GM21529 (cell line): ENCODE measurements at regions not wholly inside any gene's neighbourhood (a gene's known extent, or its start where the extent isn't known, plus 50 kb on each side); places are given as distances from the start of the nearest gene placed in this dataset.
"Not testable (repeated sequence)": the region's sequence is repeated elsewhere in the genome, so short reads cannot be mapped to it uniquely, and the experiment has no call there.

Experiments
- ATAC-seq: cut with Tn5 transposase; IDR thresholded peaks from one replicate; pipeline ENCODE4 v1.9.1; 2021; ENCODE audit not compliant: unreplicated experiment

GRCh38 chr9:78172610-78173009 is 63.3 kb upstream of the CEP78 start:
- not testable (repeated sequence) for ATAC-seq

- ATAC-seq = no peak
Measured at GRCh38 chr9:78171651-78172050, 64.2 kb upstream of the CEP78 start.

- ATAC-seq = no peak
Measured at GRCh38 chr9:78169125-78169524, 66.8 kb upstream of the CEP78 start.

- no peak for ATAC-seq
Measured at GRCh38 chr9:78167356-78167755, 68.5 kb upstream of the CEP78 start.

GRCh38 chr9:78163834-78164233 is 72.0 kb upstream of the CEP78 start:
- no peak for ATAC-seq

- ATAC-seq = no peak
Measured at GRCh38 chr9:78158286-78158685, 77.6 kb upstream of the CEP78 start.

- no peak for ATAC-seq
Measured at GRCh38 chr9:78150983-78151356, 84.9 kb upstream of the CEP78 start.

GRCh38 chr9:78150312-78150982 is 85.4 kb upstream of the CEP78 start:
- no peak for ATAC-seq

- ATAC-seq = no peak
Measured at GRCh38 chr9:78149702-78150291, 86.1 kb upstream of the CEP78 start.

- ATAC-seq = no peak
Measured at GRCh38 chr9:78146241-78146640, 89.6 kb upstream of the CEP78 start.

GRCh38 chr9:78144663-78145377 is 91.1 kb upstream of the CEP78 start:
- ATAC-seq = no peak

- ATAC-seq = no peak
Measured at GRCh38 chr9:78144008-78144381, 91.9 kb upstream of the CEP78 start.

GRCh38 chr9:78143281-78144007 is 92.4 kb upstream of the CEP78 start:
- ATAC-seq = no peak

GRCh38 chr9:78142264-78142663 is 93.6 kb upstream of the CEP78 start:
- not testable (repeated sequence) for ATAC-seq

GRCh38 chr9:78133751-78134150 is 102.1 kb upstream of the CEP78 start:
- ATAC-seq = peak; percentile 66

- ATAC-seq = no peak
Measured at GRCh38 chr9:78132701-78133058, 101.1 kb upstream of the GNAQ start.

- ATAC-seq = no peak
Measured at GRCh38 chr9:78131969-78132700, 100.5 kb upstream of the GNAQ start.

GRCh38 chr9:78130853-78131252 is 99.2 kb upstream of the GNAQ start:
- ATAC-seq = no peak

GRCh38 chr9:78130004-78130403 is 98.4 kb upstream of the GNAQ start:
- no peak for ATAC-seq

- no peak for ATAC-seq
Measured at GRCh38 chr9:78127279-78128225, 95.9 kb upstream of the GNAQ start.
